A549 (cell line): ENCODE measurements at regions not wholly inside any gene's neighbourhood (a gene's known extent, or its start where the extent isn't known, plus 50 kb on each side); places are given as distances from the start of the nearest gene placed in this dataset.

Experiments
- ATAC-seq, 2 experiments: fragments of 200-7000 bp in 1 of 2; fragments of >200 bp in 1 of 2; cut with Nextera tagmentation in 1 of 2; cut with Tn5 transposase in 1 of 2; 3 replicates each; pipeline versions ENCODE4 v1.8.0 to v1.9.1; 2018 to 2020; ENCODE audit warnings: mild to moderate bottlenecking in 1 of 2, moderate library complexity in 1 of 2
- CTCF ChIA-PET: fragments of 300-600 bp; sonication (Branson Sonifier 250); formaldehyde crosslinking; extraction: SDS; loops from one replicate; lab custom pipeline; 2021; ENCODE audit warnings: antibody characterized with exemption, inconsistent platforms; lab: Yijun Ruan, JAX
- POLR2A ChIA-PET: fragments of 350-600 bp; formaldehyde crosslinking; extraction: SDS; loops from one replicate; lab custom pipeline; 2021; ENCODE audit warnings: antibody characterized with exemption, inconsistent platforms; lab: Yijun Ruan, JAX
- DNase-seq, 2 experiments: peaks; one replicate each; pipeline versions ENCODE4 v3.0.0 to v3.0.0-alpha.2; 2011 to 2016; ENCODE audit warnings: low read depth in 1 of 2, low spot score in 1 of 2
- FAIRE-seq: peaks from 2 replicates; lab custom pipeline; 2011; peaks lifted over from hg19 to GRCh38; lab: Jason Lieb, UNC
- H3K27ac ChIP-seq, 2 experiments: fragments of >200 bp; sonication (Bioruptor Twin); formaldehyde crosslinking; 3 replicates each; pipeline ENCODE4 v1.5.1; 2016 to 2017
- H3K4me1 ChIP-seq: fragments of >200 bp; sonication (Bioruptor Twin); formaldehyde crosslinking; 3 replicates; pipeline ENCODE4 v1.6.1; 2016
- H3K4me2 ChIP-seq: fragments of >200 bp; sonication (Bioruptor Twin); formaldehyde crosslinking; 3 replicates; pipeline ENCODE4 v1.6.1; 2016
- H3K4me3 ChIP-seq: fragments of >200 bp; sonication (Bioruptor Twin); formaldehyde crosslinking; 3 replicates; pipeline ENCODE4 v1.5.1; 2016
- H3K9me3 ChIP-seq: fragments of >200 bp; sonication (Bioruptor Twin); formaldehyde crosslinking; 3 replicates; pipeline ENCODE4 v1.6.1; 2016
- BHLHE40 ChIP-seq: IDR thresholded peaks from 2 replicates; pipeline ENCODE4 v1.6.1; 2012; ENCODE audit warnings: low read depth, low read length, inconsistent platforms
- CEBPB ChIP-seq, 2 experiments: fragments of >200 bp in 1 of 2; sonication (Bioruptor Twin) in 1 of 2; formaldehyde crosslinking in 1 of 2; IDR thresholded peaks; 2 replicates each; pipeline ENCODE4 v1.6.1; 2012 to 2016
- CHD2 ChIP-seq: fragments of 150-350 bp; IDR thresholded peaks from 2 replicates; pipeline ENCODE4 v1.6.1; 2014; ENCODE audit warnings: low read length; ENCODE audit not compliant: partially characterized antibody
- CTCF ChIP-seq: fragments of >200 bp; sonication (Bioruptor Twin); formaldehyde crosslinking; IDR thresholded peaks from 3 replicates; pipeline ENCODE4 v1.5.1; 2016
- E2F6 ChIP-seq: IDR thresholded peaks from 2 replicates; pipeline ENCODE4 v1.6.1; 2012; ENCODE audit warnings: low read depth, borderline replicate concordance
- FOSB ChIP-seq: fragments of 250-450 bp; sonication (Bioruptor Pico); IDR thresholded peaks from 2 replicates; pipeline ENCODE4 v1.5.0; 2020; ENCODE audit warnings: mild to moderate bottlenecking, moderate library complexity
- HDAC2 ChIP-seq: fragments of 200-600 bp; sonication (generic); IDR thresholded peaks from 2 replicates; pipeline ENCODE4 v1.6.1; 2016
- HEYL ChIP-seq: fragments of 250-450 bp; sonication (Bioruptor Pico); IDR thresholded peaks from 2 replicates; pipeline ENCODE4 v1.8.0; 2021; ENCODE audit warnings: mild to moderate bottlenecking, moderate library complexity
- HMGXB4 ChIP-seq: fragments of 250-450 bp; sonication (Bioruptor Pico); IDR thresholded peaks from 2 replicates; pipeline ENCODE4 v1.5.0; 2021; ENCODE audit warnings: mild to moderate bottlenecking, moderate library complexity, borderline replicate concordance
- HOXA7 ChIP-seq: fragments of 250-450 bp; sonication (Bioruptor Pico); IDR thresholded peaks from 2 replicates; pipeline ENCODE4 v1.5.0; 2020; ENCODE audit warnings: mild to moderate bottlenecking, moderate library complexity
- HOXB5 ChIP-seq: fragments of 250-450 bp; sonication (Bioruptor Pico); IDR thresholded peaks from 2 replicates; pipeline ENCODE4 v1.5.0; 2020; ENCODE audit warnings: mild to moderate bottlenecking, moderate library complexity
- KDM1A ChIP-seq: fragments of 200-600 bp; sonication (generic); IDR thresholded peaks from 2 replicates; pipeline ENCODE4 v1.6.1; 2016; ENCODE audit warnings: low read depth, mild to moderate bottlenecking
- MAZ ChIP-seq: fragments of 150-350 bp; IDR thresholded peaks from 2 replicates; pipeline ENCODE4 v1.6.1; 2014; ENCODE audit warnings: antibody characterized with exemption, low read depth, low read length, borderline replicate concordance
- NPAS2 ChIP-seq: fragments of 250-450 bp; sonication (Bioruptor Pico); IDR thresholded peaks from 2 replicates; pipeline ENCODE4 v1.8.0; 2022; ENCODE audit warnings: mild to moderate bottlenecking, moderate library complexity, borderline replicate concordance
- PHF8 ChIP-seq: fragments of 200-600 bp; sonication (generic); IDR thresholded peaks from 2 replicates; pipeline ENCODE4 v1.6.1; 2016; ENCODE audit warnings: low read depth, mild to moderate bottlenecking, antibody characterized with exemption, moderate library complexity, borderline replicate concordance
- POLR2A ChIP-seq: IDR thresholded peaks from 2 replicates; pipeline ENCODE4 v1.6.1; 2012; ENCODE audit warnings: mild to moderate bottlenecking, low read length
- RAD21 ChIP-seq, 2 experiments: fragments of >200 bp in 1 of 2; sonication (Bioruptor Twin) in 1 of 2; formaldehyde crosslinking in 1 of 2; IDR thresholded peaks in 1 of 2; conservative IDR thresholded peaks in 1 of 2; 2 replicates in 1 of 2; 3 replicates in 1 of 2; pipeline ENCODE4 v1.6.1; 2012 to 2018; ENCODE audit warnings: inconsistent platforms in 1 of 2
- RCOR1 ChIP-seq: fragments of 150-350 bp; IDR thresholded peaks from 2 replicates; pipeline ENCODE4 v1.6.1; 2014; ENCODE audit warnings: antibody characterized with exemption, low read length, low read depth
- REST ChIP-seq: fragments of 200-600 bp; sonication (generic); IDR thresholded peaks from 2 replicates; pipeline ENCODE4 v1.6.1; 2016; ENCODE audit warnings: antibody characterized with exemption, mild to moderate bottlenecking, moderate library complexity
- RFX5 ChIP-seq: fragments of 450-650 bp; IDR thresholded peaks from 2 replicates; pipeline ENCODE4 v1.7.1; 2014; ENCODE audit warnings: antibody characterized with exemption, mild to moderate bottlenecking, moderate library complexity
- SREBF2 ChIP-seq: fragments of 450-650 bp; IDR thresholded peaks from 2 replicates; pipeline ENCODE4 v1.6.1; 2014; ENCODE audit warnings: mild to moderate bottlenecking, moderate library complexity
- USF2 ChIP-seq: fragments of 450-650 bp; IDR thresholded peaks from 2 replicates; pipeline ENCODE4 v1.6.1; 2014; ENCODE audit warnings: antibody characterized with exemption
- ZFP36 ChIP-seq: fragments of 450-650 bp; IDR thresholded peaks from 2 replicates; pipeline ENCODE4 v1.6.1; 2014; ENCODE audit warnings: borderline replicate concordance; ENCODE audit not compliant: partially characterized antibody
- ZNF302 ChIP-seq: fragments of 250-450 bp; sonication (Bioruptor Pico); IDR thresholded peaks from 2 replicates; pipeline ENCODE4 v1.9.0; 2021; ENCODE audit warnings: inconsistent platforms, mild to moderate bottlenecking, moderate library complexity
- ZSCAN20 ChIP-seq: fragments of 250-450 bp; sonication (Bioruptor Pico); IDR thresholded peaks from 2 replicates; pipeline ENCODE4 v1.8.0; 2022; ENCODE audit warnings: mild to moderate bottlenecking, moderate library complexity
- WGBS: methylation state at CpG from one replicate; pipeline ENCODE4 v1.1.6; 2017; ENCODE audit errors: missing lambda C conversion rate; 5-methylcytosine and 5-hydroxymethylcytosine counted together

GRCh38 chr2:164006704-164007103 lies 270.9 kb upstream of the FIGN start (continued):
- no peak for TF ChIP-seq E2F6
- no peak for TF ChIP-seq HEYL (CRISPR knock-in tag)
- no peak for TF ChIP-seq NPAS2 (CRISPR knock-in tag)

GRCh38 chr2:164000176-164000575 lies 264.4 kb upstream of the FIGN start:
- DNase-seq (no peak), FAIRE-seq (no peak), ATAC-seq (no peak)
- WGBS, result 65% methylated on average over 2 of the region's 2 CpGs
- Histone ChIP-seq H3K4me2 (no peak overlapping the region), H3K4me1 (no peaks in the 10 kb centered on the region), H3K27ac (no peak overlapping the region), H3K9me3 (no peaks in the 10 kb centered on the region), H3K4me3 (no peak overlapping the region)
- ChIA-PET CTCF (no interaction called here), POLR2A (no interaction called here)
- TF ChIP-seq HOXB5 (CRISPR knock-in tag) (no peak), HDAC2 (no peak), ZNF302 (CRISPR knock-in tag) (no peak), KDM1A (no peak), CHD2 (no peak), FOSB (CRISPR knock-in tag) (no peak), HOXA7 (CRISPR knock-in tag) (no peak), HMGXB4 (CRISPR knock-in tag) (no peak), POLR2A (no peak), ZSCAN20 (CRISPR knock-in tag) (no peak)

GRCh38 chr2:163997466-163997865 lies 261.7 kb upstream of the FIGN start:
- DNase-seq (no peak), FAIRE-seq (no peak), ATAC-seq (no peak)
- WGBS, result 56% methylated on average over 4 of the region's 4 CpGs
- Histone ChIP-seq H3K4me3 (no peak overlapping the region), H3K27ac (no peak overlapping the region), H3K9me3 (no peaks in the 10 kb centered on the region), H3K4me1 (no peaks in the 10 kb centered on the region), H3K4me2 (no peak overlapping the region)
- POLR2A ChIA-PET, result no interaction called here
- CTCF ChIA-PET, result no interaction called here
- TF ChIP-seq RAD21 (conservative IDR thresholded peaks at IDR 0.05 in 1 of 2, IDR thresholded peaks at IDR 0.05 in 1 of 2) (no peak), BHLHE40 (no peak), ZFP36 (no peak), CEBPB (IDR thresholded peaks at IDR 0.05) (no peak), RCOR1 (no peak), HDAC2 (no peak), REST (no peak), RFX5 (no peak), HEYL (CRISPR knock-in tag) (no peak), USF2 (no peak), ZNF302 (CRISPR knock-in tag) (no peak), ZSCAN20 (CRISPR knock-in tag) (no peak), PHF8 (no peak), SREBF2 (no peak), MAZ (no peak), HMGXB4 (CRISPR knock-in tag) (no peak), HOXA7 (CRISPR knock-in tag) (no peak), CTCF (no peak)
